Mucosa of descending colon (tissue), 3 donors: ENCODE measurements at regions not wholly inside any gene's neighbourhood (a gene's known extent, or its start where the extent isn't known, plus 50 kb on each side); places are given as distances from the start of the nearest gene placed in this dataset.
A peak's percentile ranks its signal among the peaks of the same experiment; 100 is the strongest.

Experiments used
- ATAC-seq: fragments of 200-7000 bp; cut with Tn5 transposase; one replicate; pipeline ENCODE4 v1.9.1; 2020; ENCODE audit warnings: mild to moderate bottlenecking, moderate library complexity
- DNase-seq, 3 donors: peaks; one replicate each; pipeline ENCODE4 v3.0.0-alpha.2; 2020
- H3K36me3 ChIP-seq: fragments of 200-600 bp; one replicate; pipeline ENCODE4 v1.8.0; 2021; ENCODE audit warnings: low read depth, mild to moderate bottlenecking
- H3K4me1 ChIP-seq: fragments of 200-600 bp; one replicate; pipeline ENCODE4 v1.8.0; 2021; ENCODE audit warnings: low read depth, mild to moderate bottlenecking
- H3K4me3 ChIP-seq: fragments of 200-600 bp; one replicate; pipeline ENCODE4 v1.8.0; 2021; ENCODE audit warnings: mild to moderate bottlenecking
- H3K9me3 ChIP-seq: fragments of 200-600 bp; one replicate; pipeline ENCODE4 v1.8.0; 2021; ENCODE audit warnings: mild to moderate bottlenecking
- intact Hi-C, 2 donors: fragments of 100-400 bp; cut with DNase I in 1 of 2; cut with micrococcal nuclease in 1 of 2; formaldehyde crosslinking; loops; one replicate each; pipeline versions ENCODE4 v1.11.0 to v1.11.1; 2022; cut with DNase I, micrococcal nuclease
- TF ChIP-seq, protein P1 (sequence below): fragments of 200-600 bp; IDR thresholded peaks from one replicate; pipeline ENCODE4 v1.8.0; 2022; ENCODE audit warnings: antibody characterized with exemption, mild to moderate bottlenecking
- donor health status: DM: no; HTN: no; CAD: no; lungs with moderate emphysema.
- donor health status: DM: no; HTN: no; CAD: no.
- donor health status: DM: no; HTN: yes; CAD: no.

GRCh38 chr19:22545751-22546150 lies 88.4 kb upstream of the ZNF492 start:
- TF ChIP-seq, protein P1, sequence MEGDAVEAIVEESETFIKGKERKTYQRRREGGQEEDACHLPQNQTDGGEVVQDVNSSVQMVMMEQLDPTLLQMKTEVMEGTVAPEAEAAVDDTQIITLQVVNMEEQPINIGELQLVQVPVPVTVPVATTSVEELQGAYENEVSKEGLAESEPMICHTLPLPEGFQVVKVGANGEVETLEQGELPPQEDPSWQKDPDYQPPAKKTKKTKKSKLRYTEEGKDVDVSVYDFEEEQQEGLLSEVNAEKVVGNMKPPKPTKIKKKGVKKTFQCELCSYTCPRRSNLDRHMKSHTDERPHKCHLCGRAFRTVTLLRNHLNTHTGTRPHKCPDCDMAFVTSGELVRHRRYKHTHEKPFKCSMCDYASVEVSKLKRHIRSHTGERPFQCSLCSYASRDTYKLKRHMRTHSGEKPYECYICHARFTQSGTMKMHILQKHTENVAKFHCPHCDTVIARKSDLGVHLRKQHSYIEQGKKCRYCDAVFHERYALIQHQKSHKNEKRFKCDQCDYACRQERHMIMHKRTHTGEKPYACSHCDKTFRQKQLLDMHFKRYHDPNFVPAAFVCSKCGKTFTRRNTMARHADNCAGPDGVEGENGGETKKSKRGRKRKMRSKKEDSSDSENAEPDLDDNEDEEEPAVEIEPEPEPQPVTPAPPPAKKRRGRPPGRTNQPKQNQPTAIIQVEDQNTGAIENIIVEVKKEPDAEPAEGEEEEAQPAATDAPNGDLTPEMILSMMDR: no peak
- peaks cover 74% of the 10 kb centered on the region for H3K9me3 ChIP-seq
- no peaks in the 10 kb centered on the region for H3K4me1 ChIP-seq
- ATAC-seq: no peak
- peak in 1 of 3 donors; percentile 26 for DNase-seq
- intact Hi-C loops: no loop called here
- no peak overlapping the region for H3K4me3 ChIP-seq
- H3K36me3 ChIP-seq: no peaks in the 10 kb centered on the region

- H3K36me3 ChIP-seq: no peaks in the 10 kb centered on the region
- H3K4me1 ChIP-seq: no peaks in the 10 kb centered on the region
- intact Hi-C loops: no loop called here
- ATAC-seq: no peak
- DNase-seq: no peak
- H3K4me3 ChIP-seq: no peak overlapping the region
- peaks cover 38% of the 10 kb centered on the region for H3K9me3 ChIP-seq
- TF ChIP-seq, protein P1: no peak
Measured at GRCh38 chr19:22533761-22534160, 100.4 kb upstream of the ZNF492 start.

DNA sequence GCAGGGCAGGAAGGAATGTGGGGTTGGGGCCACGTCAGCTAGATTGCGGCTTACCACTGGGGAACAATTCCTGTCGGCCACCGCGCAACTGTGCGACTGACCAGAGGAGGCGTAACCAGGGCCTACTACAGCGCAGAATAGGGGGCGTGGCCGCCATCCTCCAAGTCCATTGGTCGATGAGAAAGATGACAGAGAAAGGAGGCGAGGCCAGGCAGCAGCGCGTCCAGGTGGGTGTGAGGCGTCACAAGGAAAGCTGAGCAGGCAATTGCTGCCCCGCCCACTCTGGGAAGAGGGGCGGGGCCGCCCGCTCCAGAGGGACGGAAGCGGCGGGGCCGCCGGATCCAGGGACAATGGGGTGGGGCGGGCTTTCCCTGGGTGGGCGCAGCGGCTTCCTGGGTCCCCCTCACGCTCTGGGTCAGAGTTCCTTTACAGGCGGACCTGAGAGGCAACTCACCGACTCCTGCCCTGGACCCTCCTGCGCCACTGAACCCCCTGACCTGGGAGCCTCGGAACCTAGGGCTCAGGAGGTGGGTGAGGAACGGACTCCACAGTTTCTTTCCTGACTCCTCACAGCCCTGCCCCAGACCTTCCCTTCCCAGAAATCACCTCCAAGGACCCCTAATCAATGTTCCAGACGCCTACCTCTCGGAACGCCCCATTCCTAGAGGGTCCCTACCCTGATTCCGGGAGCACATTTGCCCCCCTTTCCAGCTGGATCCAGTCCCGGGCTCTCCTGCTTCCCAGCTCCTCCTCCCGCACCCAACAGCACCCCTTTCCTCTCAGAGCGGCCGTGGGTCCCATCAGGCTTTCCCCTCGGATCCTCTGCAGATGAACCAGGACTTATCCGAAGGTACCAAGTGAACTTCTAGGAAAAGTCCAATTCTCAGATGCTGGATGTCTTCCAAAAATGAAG lies 101.5 kb upstream of the ZNF492 start:
- TF ChIP-seq, protein P1: no peak
- H3K4me1 ChIP-seq: no peaks in the 10 kb centered on the region
- DNase-seq: peak; percentile 19 to 59 (median 58)
- H3K36me3 ChIP-seq: no peaks in the 10 kb centered on the region
- H3K9me3 ChIP-seq: peaks cover 37% of the 10 kb centered on the region
- intact Hi-C loops: no loop called here
- ATAC-seq: peak; percentile 38
- no peak overlapping the region for H3K4me3 ChIP-seq

DNA sequence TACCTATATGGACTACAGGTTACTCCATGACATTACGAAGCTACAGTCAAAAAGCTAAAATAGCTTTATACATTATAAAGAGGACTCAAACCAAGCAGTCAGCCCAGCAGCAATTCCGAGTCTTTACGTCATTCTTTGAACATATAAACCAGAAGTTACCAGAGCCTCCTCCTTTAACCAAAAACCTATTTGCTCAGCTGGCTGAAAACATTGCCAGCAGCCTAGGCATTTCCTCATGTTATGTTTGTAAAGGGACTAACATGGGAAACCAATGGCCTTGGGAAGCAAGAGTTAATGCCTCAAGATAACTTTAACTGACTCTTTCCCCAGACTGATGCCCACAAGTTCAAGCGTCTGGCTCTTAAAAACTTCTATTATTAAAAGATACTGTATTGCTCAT lies 104.1 kb upstream of the ZNF492 start:
- Histone ChIP-seq H3K4me1 (no peaks in the 10 kb centered on the region), H3K36me3 (no peaks in the 10 kb centered on the region), H3K9me3 (peaks cover 46% of the 10 kb centered on the region), H3K4me3 (no peak overlapping the region)
- TF ChIP-seq, protein P1: no peak
- ATAC-seq: no peak
- intact Hi-C loops: no loop called here
- DNase-seq: no peak

DNA sequence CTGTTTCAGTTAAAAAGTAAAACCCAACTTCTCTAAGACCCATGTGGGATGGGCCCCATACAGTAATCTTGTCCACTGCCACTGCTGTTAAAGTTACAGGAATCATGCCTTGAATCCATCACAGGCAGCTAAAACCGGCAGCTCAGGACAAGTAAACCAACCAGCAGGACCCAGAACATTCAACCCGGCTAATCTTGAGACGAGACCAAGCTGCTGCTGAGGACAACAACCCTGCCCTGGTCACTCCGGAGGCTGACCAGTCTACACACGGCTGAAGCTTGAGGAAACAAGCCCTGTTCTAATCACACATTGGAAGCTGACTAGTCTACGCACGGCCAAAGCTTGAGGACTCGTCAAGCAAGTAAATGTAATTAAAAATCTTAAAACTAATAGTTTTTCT lies 105.2 kb upstream of the ZNF492 start:
- intact Hi-C loops: no loop called here
- H3K4me1 ChIP-seq: no peaks in the 10 kb centered on the region
- TF ChIP-seq, protein P1: no peak
- DNase-seq (no peak), ATAC-seq (no peak)
- peaks cover 54% of the 10 kb centered on the region for H3K9me3 ChIP-seq
- no peak overlapping the region for H3K4me3 ChIP-seq
- no peaks in the 10 kb centered on the region for H3K36me3 ChIP-seq
